HG03159 (cell line): ENCODE measurements at regions not wholly inside any gene's neighbourhood (a gene's known extent, or its start where the extent isn't known, plus 50 kb on each side); places are given as distances from the start of the nearest gene placed in this dataset.

ENCODE experiments used
- ATAC-seq: cut with Tn5 transposase; IDR thresholded peaks from one replicate; pipeline ENCODE4 v1.9.1; 2021; ENCODE audit warnings: mild to moderate bottlenecking, moderate library complexity; ENCODE audit not compliant: unreplicated experiment

DNA sequence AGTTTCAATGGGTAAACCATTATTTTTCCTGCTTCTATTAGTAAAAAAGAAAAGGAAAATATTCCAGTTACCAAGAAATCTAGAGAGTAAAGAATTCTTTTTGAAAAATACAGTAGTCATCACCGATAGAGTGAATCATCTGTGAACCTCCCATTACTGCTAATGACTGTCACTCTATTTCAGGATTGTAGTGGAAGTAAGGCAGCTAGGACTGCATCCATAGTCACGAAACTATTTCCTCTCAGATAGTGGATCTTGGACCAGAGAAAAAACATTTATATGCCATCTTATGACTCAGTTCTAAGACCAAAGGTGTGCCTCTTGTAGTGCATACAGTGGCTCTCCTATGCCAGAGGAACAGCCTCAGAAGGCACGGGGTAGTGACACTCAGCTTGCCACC, 173.9 kb upstream of the PLEKHA5 start:
- ATAC-seq, result no peak

DNA sequence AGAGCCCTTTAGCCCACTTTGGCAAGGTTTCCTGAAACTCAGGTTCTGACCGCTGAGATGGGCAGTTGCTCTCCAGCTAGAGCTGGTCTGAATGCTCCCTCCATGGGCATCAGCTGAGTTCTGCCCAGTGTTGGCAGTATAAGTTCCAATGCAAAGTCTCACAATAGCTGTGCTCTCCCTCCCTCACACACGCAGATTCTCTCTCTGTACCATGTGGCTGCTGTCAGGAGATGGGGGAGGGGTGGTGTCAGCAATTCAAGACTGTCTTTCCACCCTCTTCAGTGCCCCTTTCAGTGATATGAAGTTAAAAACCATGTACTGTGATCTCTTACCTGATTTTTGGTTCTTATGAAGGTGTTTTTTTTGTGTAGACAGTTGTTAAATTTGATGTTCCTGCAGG, 164.3 kb upstream of the PLEKHA5 start:
- no peak for ATAC-seq

DNA sequence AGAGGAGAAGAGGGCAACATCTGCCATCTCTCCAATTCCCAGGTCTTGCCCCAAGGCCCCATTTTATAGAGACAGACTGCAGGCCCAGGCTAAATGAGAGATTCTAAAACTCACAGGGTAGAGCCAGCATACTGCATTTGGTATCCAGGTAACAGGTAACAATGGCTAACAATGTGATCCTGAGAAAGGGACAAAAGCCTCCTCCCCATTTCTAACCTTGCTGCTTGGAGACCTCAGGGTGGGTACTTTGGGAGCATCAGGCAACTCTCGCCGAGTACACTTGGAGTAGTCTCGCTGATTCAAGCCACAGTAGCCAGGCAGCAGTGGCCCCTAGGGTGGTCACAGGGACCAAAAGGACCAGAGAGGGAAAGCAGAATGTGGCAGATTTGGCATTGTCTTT, 162.6 kb upstream of the PLEKHA5 start:
- ATAC-seq, result no peak

DNA sequence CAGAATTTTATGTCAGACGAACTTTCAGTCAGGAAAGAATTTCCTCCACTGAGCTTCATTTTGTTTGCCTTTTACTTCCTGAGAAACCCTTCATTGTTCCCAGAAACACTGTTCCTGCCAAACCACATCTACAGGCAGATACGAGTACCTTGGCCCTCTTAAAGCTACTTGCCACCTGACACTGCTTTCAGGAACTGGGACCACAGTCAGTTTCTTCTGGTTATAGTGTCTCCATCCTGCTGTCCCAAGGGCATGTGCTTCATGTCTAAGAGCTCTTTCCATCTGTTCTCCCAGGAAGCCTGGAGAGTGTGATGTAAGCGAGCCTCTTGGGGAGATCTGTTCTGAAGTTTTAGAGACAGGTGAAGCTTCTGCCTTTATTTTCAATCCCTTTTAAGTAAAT, 161.7 kb upstream of the PLEKHA5 start:
- no peak for ATAC-seq

DNA sequence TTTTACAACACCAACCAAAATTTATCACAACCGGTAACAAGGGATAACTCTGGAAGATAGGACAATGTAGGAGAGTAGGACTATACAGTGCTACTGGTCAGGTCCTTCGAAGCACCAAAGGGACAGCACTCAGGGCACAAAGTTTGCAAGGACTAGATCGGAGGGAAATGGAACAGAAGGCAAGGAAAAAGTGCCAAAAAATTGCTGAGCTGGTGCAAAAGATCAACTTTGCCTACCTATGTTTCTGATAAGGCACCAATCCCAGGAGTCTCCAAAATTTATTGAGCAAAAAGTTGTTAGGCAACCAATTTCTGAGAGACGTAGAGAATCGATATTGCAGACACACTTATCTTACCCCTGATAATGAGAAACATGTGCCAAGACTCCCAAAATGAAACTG, 160.0 kb upstream of the PLEKHA5 start:
- ATAC-seq, result no peak

DNA sequence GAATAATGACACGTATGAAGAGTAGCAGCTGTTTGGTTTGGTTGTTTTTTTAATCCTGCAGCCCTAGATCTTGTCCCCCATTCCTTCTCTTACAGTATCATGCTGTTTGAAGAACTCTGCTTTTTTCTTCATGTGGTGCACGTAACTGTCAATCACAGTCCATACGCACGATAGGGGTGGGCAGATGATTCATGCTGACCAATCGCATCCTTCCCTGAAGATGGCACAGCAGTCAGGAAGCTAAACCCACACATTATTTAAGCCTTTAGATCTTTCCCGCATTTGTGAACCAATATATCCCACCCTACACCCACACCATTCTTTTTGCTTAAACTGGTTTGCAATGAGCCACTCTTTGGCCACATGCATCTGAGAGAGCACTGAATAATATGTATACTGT, 158.9 kb upstream of the PLEKHA5 start:
- no peak for ATAC-seq

DNA sequence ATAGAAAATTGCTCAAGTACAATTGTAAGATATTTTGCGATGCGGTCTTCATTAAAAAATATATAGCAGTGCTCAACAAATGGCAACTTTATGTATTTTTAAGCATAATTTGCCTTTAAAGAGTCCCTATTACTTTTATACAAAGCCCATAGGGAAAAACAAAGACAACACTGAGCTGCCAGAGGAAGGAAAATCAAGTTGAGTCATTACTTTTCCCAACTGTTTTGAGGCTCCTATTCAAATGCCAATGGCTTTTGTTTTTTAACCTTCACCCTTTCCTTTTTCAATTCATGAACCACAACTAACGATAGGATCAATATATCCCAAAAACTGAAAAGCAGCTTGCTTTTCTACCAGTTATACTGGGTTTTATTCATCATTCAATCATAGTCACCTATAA, 157.6 kb upstream of the PLEKHA5 start:
- no peak for ATAC-seq

DNA sequence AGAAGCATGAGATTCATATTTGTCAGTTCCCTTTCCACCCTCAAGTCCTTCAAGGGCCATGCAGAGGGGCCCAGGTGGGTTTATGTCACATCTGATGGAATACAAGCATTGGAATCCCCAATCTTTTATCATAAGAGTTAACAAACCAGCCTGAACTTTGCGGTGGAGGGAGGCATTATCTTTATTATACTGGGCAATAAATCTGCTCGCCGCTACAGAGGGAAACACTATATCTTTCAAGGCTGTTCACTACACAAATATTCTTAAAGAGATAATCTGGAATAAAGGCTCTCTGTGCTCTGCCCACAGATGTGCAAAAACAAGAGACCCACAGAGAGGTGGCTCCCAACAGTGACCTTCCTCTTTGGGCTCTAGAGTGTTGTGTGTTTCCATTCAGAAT, 153.6 kb upstream of the PLEKHA5 start:
- no peak for ATAC-seq

DNA sequence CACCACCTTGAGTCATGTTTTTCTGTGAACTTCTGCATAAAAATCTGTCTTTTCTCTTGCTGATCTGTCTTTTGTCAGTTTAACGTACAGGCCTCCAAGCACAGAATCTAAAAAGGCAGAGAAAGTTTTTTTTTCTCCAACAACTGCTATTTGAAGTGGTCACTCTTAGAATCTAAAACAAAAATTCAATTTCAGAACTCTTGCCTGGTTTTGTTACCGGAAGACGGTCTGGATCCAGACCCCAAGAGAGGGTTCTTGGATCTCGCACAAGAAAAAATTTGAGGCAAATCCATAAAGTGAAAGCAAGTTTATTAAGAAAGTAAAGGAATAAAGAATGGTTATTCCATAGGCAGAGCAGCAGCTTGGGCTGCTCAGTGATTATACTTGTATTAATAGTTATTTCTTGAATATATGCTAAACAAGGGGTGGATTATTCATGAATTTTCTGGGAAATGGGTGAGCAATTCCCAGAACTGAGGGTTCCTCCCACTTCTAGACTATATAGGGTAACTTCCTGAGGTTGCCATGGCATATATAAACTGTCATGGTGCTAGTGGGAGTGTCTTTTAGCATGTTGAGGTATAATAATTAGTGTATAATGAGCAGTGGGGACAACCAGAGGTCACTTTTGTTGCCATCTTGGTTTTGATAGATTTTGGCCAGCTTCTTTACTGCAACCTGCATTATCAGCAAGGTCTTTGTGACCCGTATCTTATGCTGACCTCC, 150.0 kb upstream of the PLEKHA5 start:
- ATAC-seq, result no peak

DNA sequence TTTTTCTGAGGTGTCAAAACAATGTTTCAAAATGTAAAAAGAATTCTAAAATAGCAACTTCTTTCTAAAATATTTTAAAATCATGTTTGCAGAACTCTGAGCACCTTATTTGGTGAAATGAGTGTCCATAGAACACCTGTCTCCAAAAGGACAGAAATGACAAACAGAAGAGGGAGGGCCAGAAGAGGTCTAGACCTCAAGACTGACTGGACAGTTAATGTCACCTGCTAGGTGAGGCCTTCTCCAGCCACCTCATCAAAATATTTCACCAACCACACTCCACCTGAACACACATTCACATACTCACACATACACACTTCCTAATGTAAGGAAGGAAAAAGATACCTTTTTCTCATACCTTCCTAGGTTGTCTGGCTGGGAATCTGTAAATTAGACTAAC, 147.8 kb upstream of the PLEKHA5 start:
- peak; percentile 56 for ATAC-seq

DNA sequence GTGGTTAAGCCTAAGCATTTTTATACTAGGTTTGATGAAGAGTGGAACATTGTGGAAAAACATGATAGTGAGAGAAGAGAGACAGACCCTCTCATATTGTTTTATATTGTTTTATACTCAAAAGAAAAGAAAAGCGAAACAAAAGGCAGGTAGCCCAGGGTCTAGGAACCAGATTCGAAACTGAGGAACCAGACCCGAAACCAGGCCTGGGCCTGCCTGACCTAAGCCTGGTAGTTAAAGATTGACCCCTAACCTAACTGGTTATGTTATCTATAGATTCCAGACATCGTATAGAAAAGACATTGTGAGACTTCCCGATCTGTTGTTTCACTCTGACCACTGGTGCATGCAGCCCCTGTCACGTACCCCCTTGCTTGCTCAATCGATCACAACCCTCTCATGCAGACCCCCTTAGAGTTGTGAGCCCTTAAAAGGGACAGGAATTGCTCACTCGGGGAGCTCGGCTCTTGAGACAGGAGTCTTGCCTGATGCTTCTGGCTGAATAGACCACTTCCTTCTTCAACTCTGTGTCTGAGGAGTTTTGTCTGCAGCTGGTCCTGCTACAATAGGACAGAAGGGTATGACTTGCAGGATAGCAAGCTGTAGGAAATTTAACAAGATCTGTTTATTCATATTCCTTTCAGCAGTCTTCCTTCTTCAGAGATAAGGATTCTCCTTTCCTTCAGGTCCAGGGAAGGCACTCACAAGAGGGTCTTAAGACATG, 147.1 kb upstream of the PLEKHA5 start:
- peak; percentile 73 for ATAC-seq

DNA sequence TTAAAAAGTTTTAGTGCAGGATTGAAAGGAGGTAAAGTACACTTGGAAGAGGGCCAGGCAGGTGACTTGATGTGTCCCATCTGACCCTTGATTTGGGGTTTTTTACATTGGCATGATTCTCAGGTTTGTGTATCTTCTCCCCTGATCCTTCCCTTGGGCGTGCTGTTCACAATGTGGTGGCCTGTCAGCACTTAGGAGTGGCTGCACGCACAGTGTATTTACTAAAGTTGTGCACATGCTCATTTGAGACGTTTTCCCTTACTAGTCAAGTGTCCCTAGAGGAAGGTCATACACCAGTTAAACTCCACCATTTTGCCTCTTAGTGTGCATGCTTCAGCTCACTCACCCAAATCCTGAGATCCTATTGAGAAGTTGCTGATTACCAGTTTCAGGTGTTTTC, 145.7 kb upstream of the PLEKHA5 start:
- no peak for ATAC-seq

DNA sequence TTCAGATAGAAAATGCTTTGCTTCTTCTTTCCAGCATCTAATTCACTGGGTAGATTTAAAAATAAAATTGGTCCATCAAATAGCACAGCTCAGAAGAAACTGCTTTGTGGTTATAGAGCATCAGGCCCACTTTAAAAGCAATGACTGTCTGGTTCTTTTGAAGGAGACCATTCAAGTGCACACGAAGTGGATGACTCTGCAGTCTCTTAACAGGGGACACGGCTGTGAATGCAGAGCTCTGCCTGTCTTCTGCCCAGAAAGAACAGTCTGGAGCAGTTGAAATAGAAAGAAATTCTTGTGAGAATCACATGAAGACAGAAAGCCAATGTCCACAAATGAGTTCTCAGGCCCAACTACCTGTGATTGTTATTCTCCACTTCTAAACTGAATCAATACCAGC, 138.7 kb upstream of the PLEKHA5 start:
- ATAC-seq, result no peak

DNA sequence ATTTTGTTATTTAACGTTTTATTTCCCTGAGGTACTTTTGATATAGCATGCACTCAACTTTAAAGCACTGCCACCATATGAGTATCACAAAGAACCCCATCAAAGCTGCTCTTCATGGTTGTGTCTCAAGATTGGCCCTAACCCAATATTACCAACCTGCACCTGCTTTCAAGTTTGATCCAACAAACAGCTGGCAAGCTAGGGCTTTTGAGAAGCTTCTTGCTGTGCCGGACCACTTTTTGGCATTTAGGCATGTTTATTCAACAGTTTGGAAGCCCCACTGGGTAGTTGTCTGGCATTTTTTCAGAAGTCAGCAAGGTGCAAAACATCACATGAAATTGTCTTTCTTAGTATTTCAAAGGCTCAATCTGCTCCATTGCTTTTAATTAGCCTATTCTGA, 137.2 kb upstream of the PLEKHA5 start:
- no peak for ATAC-seq

DNA sequence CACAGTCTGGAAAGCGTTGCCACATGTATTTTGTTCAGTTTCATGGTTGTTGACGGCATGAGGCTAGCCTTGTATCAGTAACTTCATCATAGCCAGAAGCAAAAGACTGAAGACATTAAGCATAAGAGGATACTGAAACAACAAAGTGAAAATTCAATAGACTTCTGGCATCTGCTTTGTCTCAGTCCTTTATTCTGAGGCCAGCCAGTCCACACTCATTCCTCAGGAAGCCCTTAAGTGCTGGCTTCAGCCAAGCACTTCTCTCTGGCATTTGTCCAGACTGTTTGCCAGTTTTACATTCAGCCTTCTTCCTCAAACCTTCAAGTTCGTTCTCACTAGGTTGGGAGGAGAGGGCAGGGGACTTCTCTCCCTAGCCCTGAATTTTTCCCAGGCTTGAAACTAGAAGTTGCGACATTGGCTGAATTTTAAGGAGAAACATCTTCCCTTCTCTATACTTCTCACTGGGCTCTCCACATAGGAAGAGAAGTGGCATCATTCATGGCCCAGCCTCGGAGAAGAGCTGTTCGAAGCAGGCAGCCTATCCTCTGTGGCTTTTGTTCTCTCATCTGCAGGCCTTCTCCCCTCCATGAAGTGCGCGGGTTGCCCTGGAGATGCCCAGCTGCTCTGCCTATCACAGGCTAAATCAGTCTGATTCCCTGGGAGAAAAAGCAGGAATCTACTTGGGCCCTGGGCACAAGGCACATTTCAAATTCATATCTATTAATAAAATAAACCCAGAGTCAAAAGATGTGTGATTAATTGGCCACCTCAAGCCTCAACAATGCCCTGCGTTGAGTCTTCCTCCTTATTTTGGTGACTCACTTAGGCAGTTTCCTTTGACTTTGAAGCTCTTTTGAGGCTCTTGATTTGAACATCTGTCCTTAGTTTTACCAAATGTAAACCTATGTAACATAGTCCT, 130.9 kb upstream of the PLEKHA5 start:
- ATAC-seq, result no peak

DNA sequence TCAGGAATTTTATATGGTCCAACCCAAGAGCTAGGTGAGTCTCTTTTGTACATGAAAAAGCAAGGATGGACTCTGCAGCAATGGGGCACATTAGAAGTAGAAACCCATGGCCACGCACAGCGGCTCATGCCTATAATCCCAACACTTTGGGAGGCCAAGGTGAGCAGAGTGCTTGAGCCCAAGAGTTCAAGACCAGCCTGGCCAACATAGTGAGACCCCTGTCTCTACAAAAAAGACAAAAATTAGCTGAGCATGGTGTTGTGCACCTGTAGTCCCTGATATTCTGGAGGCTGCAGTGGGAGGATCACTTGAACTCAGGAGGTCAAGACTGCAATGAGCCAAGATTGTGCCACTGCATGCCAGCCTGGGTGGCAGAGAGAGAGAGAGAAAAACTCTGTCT, 128.7 kb upstream of the PLEKHA5 start:
- no peak for ATAC-seq

DNA sequence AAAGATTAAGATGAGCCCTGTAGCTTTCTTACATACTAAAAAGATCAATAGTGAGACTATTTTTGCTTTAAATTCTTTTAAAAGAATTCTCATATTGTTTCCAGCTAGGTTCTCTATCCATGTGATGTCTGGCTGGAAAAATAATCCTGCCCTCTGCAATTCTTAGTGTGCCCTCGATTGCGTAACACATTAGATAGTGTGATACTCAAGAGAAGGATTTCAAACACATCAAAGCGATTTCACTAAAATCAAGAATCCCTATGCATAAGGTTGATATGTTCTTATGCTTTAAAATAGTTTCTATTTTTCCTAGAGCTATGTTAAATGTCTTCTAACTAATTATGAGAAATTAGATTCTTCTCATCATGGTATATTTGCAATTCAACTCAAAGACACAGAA, 127.3 kb upstream of the PLEKHA5 start:
- ATAC-seq, result no peak

DNA sequence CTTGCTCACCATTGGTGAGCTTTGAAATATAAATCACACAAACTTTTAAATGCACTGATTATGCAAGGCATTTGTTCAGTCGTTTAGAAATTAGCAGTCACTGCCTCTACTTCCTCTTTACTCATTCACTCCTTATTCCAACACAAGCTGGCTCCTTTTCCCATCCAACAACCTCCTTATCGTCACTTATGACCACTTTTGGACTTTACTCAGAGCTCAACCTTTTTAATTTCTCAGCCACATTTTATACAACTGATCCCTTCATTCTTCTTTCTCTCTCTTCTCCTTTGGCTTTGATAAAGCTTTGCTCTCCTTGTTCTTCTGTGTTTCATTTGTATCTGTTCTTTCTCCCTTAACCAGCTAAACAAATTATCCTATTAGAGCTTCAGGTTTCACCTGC, 126.4 kb upstream of the PLEKHA5 start:
- no peak for ATAC-seq

DNA sequence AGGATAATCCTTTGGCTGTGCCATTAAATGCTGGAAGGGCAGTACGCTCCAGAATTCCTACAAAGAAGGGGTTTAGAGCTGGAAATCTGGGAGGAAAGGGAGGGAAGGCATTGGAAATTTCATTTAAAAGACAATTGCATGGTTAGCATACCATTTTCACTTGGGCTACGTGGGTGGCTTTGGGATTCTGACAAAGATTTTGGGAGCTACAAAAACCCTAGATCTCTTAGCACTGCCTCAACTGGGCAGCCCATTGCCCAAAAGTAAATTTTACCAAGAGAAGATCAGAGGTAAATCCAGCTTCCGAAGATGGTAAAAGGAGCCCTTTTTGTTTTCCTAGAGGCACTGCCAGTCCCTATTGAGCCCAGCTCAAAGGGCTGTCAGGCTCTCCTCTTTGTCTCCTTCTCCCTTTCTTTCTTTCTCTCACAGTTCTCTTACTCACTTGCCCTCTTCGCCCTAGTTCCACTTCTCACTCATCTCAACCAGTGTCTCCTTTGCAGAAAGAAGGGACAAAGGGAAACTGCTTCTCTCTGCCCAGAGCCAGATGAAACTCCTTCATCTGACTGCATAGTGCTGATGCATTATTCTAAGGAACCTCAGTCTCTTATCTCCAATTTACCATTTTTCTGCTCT, 125.4 kb upstream of the PLEKHA5 start:
- no peak for ATAC-seq

DNA sequence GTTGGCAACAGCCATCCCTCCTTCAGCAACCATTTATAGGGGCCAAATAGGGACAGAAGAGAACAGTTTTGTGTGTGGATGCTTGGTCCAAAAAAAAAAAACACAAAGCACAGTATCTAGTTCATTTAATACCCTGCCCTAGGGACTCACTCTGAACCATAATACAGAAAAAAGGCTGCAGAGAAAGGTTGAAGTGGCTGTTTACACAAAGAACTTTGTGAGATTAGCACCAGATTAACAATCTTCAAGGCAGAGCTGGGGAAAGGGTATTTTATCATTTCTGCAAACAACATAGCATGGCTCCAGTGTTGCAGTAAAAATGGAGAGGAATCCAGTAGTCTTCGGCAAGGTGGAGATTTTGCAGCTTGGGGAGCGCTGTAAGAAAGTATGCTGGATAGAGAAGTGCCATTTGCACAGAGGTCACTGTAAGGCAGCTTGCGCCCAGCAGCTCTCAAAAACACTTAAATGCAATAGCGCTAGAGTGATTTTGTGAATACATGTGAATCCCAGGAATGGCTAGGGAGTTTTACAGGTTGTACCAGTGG, 124.2 kb upstream of the PLEKHA5 start:
- ATAC-seq, result no peak

DNA sequence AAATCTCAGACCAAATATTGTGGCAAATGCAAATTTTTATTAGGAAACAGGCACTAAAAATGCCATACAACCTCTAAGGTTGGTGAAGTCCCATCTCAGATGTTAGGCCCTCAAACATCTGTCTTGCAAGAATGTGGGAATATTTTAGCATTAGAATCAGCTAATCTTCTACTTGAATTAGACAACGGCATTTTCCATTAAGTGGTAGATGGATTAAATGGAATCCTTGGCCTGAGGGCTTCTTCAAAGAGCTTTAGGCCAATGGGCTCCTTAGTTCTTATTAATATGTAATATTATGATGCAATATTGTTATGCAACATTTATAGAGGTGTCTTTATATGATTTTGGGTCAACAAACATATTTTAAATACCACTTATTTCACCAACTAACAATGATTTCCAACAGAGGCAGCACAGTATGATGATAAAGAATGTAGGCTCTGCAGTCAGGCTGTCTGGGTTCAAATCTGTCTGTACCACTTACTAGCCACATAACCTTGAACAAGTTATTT, 122.9 kb upstream of the PLEKHA5 start:
- no peak for ATAC-seq
